ENCODE measurements at regions not wholly inside any gene's neighbourhood (a gene's known extent, or its start where the extent isn't known, plus 50 kb on each side); places are given as distances from the start of the nearest gene placed in this dataset.

GRCh38 chr15:38168467-38169070 is 84.1 kb upstream of the SPRED1 start:
- ChIA-PET RAD21 (ENCODE audit: low non-redundant PET in 1 of 2, low total read pairs in 2 of 2, uncharacterized antibody in 2 of 2, unreplicated experiment in 2 of 2) (interaction anchor here in 1 of 2 experiments (0.5 kb wide), 1 partner anchor 75 kb away, joined by 3 read pairs; no protein-coding TSS in a partner anchor), POLR2A (interaction anchor here (0.6 kb wide), 1 partner anchor 84 kb away, joined by 3 read pairs; no protein-coding TSS in a partner anchor), CTCF (no interaction called here)
- ATAC-seq (no peak), DNase-seq (ENCODE audit: low read depth, low spot score) (no peak)
- Histone ChIP-seq H2AFZ (ENCODE audit: low read depth, low read length, poor library complexity, severe bottlenecking) (no peak overlapping the region), H3K4me3 (replicated peaks in 1 of 2; ENCODE audit: low read depth in 1 of 2, low read length in 2 of 2) (no peak overlapping the region), H3K36me3 (ENCODE audit: control insufficient read depth in 1 of 2, insufficient read depth in 2 of 2, low read length in 2 of 2) (no peaks in the 10 kb centered on the region), H4K20me1 (ENCODE audit: insufficient read depth) (no peaks in the 10 kb centered on the region), H3K27me3 (ENCODE audit: insufficient read depth, low read length) (peaks cover 27% of the 10 kb centered on the region; the same call in 1 of the 2 replicates), H3K4me2 (ENCODE audit: low read length) (no peak overlapping the region), H3K9ac (ENCODE audit: low read length) (no peak overlapping the region), H3K9me3 (ENCODE audit: control insufficient read depth in 1 of 2, insufficient read depth in 1 of 2, low read depth in 1 of 2, low read length in 2 of 2) (no peaks in the 10 kb centered on the region), H3K79me2 (ENCODE audit: insufficient read depth, low read length) (no peaks in the 10 kb centered on the region), H3K9me2 (ENCODE audit: insufficient read depth) (no peaks in the 10 kb centered on the region), H3K4me1 (ENCODE audit: control insufficient read depth in 1 of 2, insufficient read depth in 2 of 2, low read length in 2 of 2) (no peaks in the 10 kb centered on the region), H3K27ac (ENCODE audit: low read depth, low read length) (no peak overlapping the region)
- BruUV-seq (replicated peaks): no TSS peak
- intact Hi-C loops (cut with micrococcal nuclease): no loop called here
- no peak for TF ChIP-seq FOSL1 (IDR thresholded peaks at IDR 0.05; ENCODE audit: low read depth)
- no peak for TF ChIP-seq SIN3A (IDR thresholded peaks at IDR 0.05; ENCODE audit: low read depth)
- TF ChIP-seq ATF3 (IDR thresholded peaks at IDR 0.05): no peak
- TF ChIP-seq ZNF274 (IDR thresholded peaks at IDR 0.05; ENCODE audit: low read depth, low read length): no peak
- no peak for TF ChIP-seq CTCF (IDR thresholded peaks at IDR 0.05 in 2 of 3, conservative IDR thresholded peaks at IDR 0.05 in 1 of 3; ENCODE audit: borderline replicate concordance in 1 of 3, insufficient read depth in 1 of 3, low read depth in 2 of 3, low read length in 2 of 3)
- TF ChIP-seq REST (IDR thresholded peaks at IDR 0.05; ENCODE audit: low read depth): no peak
- TF ChIP-seq EZH2phosphoT487 (IDR thresholded peaks at IDR 0.05; ENCODE audit: borderline replicate concordance): no peak
- TF ChIP-seq, protein P1, sequence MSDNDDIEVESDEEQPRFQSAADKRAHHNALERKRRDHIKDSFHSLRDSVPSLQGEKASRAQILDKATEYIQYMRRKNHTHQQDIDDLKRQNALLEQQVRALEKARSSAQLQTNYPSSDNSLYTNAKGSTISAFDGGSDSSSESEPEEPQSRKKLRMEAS (IDR thresholded peaks at IDR 0.05): no peak
- no peak for TF ChIP-seq ZFX (IDR thresholded peaks at IDR 0.05)
- no peak for TF ChIP-seq CEBPB (IDR thresholded peaks at IDR 0.05; ENCODE audit: low read depth)
- no peak for TF ChIP-seq YY1 (IDR thresholded peaks at IDR 0.05; ENCODE audit: extremely low read depth, insufficient replicate concordance, low read depth, low read length)
- no peak for TF ChIP-seq ZBTB33 (IDR thresholded peaks at IDR 0.05; ENCODE audit: extremely low read depth, insufficient replicate concordance, low read length)
- no peak for TF ChIP-seq ELF1 (IDR thresholded peaks at IDR 0.05; ENCODE audit: borderline replicate concordance, low read depth)
- TF ChIP-seq POLR2AphosphoS5 (IDR thresholded peaks at IDR 0.05; ENCODE audit: low read depth, low read length): no peak
- TF ChIP-seq RAD21 (IDR thresholded peaks at IDR 0.05; ENCODE audit: low read depth): no peak
- TF ChIP-seq EZH2 (IDR thresholded peaks at IDR 0.05): no peak
- TF ChIP-seq EGR1 (IDR thresholded peaks at IDR 0.05; ENCODE audit: low read depth): no peak
- TF ChIP-seq SRF (IDR thresholded peaks at IDR 0.05; ENCODE audit: low read depth): no peak

All from HCT116 (cell line).